NT2/D1 (cell line): ENCODE measurements at regions not wholly inside any gene's neighbourhood (a gene's known extent, or its start where the extent isn't known, plus 50 kb on each side); places are given as distances from the start of the nearest gene placed in this dataset.

Experiments used
- SUZ12 ChIP-seq: IDR thresholded peaks from 2 replicates; pipeline ENCODE4 v1.6.1; 2011; ENCODE audit not compliant: insufficient read length, insufficient read depth; ENCODE audit errors: extremely low read depth
- YY1 ChIP-seq: IDR thresholded peaks from 2 replicates; pipeline ENCODE4 v1.6.1; 2011; ENCODE audit not compliant: insufficient read length, insufficient read depth
- ZNF274 ChIP-seq: IDR thresholded peaks from 2 replicates; pipeline ENCODE4 v1.6.1; 2011; ENCODE audit warnings: mild to moderate bottlenecking, low read depth, low read length

DNA sequence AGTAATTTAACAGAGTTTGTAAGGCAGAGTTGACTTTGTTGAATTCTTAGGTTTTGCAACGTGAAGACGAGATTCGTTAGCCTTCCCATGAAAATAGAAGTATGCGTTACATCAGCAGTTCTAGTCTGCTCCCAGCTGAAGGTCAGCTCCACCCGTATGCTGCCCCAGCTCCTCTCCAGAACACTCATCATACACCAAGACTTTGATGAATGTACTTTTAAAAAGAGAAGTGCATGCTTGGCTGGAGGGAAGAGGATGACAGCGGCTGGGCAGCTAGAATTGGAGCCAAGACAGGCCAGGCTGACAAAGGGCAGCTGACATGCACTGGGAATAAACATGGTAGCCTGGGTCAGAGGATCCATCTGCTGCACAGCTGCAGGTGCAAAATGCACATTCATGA, 166.3 kb upstream of the ARGLU1 start:
- TF ChIP-seq YY1 (no peak), ZNF274 (no peak), SUZ12 (no peak)
